ENCODE measurements at regions not wholly inside any gene's neighbourhood (a gene's known extent, or its start where the extent isn't known, plus 50 kb on each side); places are given as distances from the start of the nearest gene placed in this dataset.

- H3K27ac ChIP-seq (ENCODE audit: extremely low read depth, low read depth, low read length) = no peak overlapping the region
- H3K4me3 ChIP-seq (ENCODE audit: low read depth, low read length) = no peak overlapping the region
- ChIA-PET CTCF (no interaction called here), POLR2A (no interaction called here)
- H3K36me3 ChIP-seq (ENCODE audit: control insufficient read depth in 2 of 2, insufficient read depth in 1 of 2, low read length in 2 of 2) = no peaks in the 10 kb centered on the region
- no peaks in the 10 kb centered on the region for H3K9me3 ChIP-seq (ENCODE audit: control insufficient read depth, insufficient read depth, low read depth, low read length)
- no peaks in the 10 kb centered on the region for H3K4me1 ChIP-seq (ENCODE audit: control insufficient read depth, insufficient read depth, low read length)
- TF ChIP-seq REST (tag by site-specific recombination; IDR thresholded peaks at IDR 0.05) (no peak), ZBTB26 (tag by site-specific recombination; optimal IDR thresholded peaks at IDR 0.05) (no peak), ZFHX2 (tag by site-specific recombination; conservative IDR thresholded peaks at IDR 0.05) (no peak), ZNF585B (tag by site-specific recombination; IDR thresholded peaks at IDR 0.05) (no peak)
Observed at GRCh38 chr11:39768214-39768613, 1691.2 kb downstream of the LRRC4C start.

- Histone ChIP-seq H3K9me3 (ENCODE audit: control insufficient read depth, insufficient read depth, low read depth, low read length) (no peaks in the 10 kb centered on the region), H3K4me3 (ENCODE audit: low read depth, low read length) (no peak overlapping the region), H3K4me1 (ENCODE audit: control insufficient read depth, insufficient read depth, low read length) (no peaks in the 10 kb centered on the region), H3K27ac (ENCODE audit: extremely low read depth, low read depth, low read length) (no peak overlapping the region), H3K36me3 (ENCODE audit: control insufficient read depth in 2 of 2, insufficient read depth in 1 of 2, low read length in 2 of 2) (no peaks in the 10 kb centered on the region)
- CTCF ChIA-PET = no interaction called here
- POLR2A ChIA-PET = no interaction called here
- TF ChIP-seq REPIN1 (tag by site-specific recombination; IDR thresholded peaks at IDR 0.05; ENCODE audit: low read depth) = no peak
- no peak for TF ChIP-seq ZNF24 (tag by site-specific recombination; IDR thresholded peaks at IDR 0.05)
- TF ChIP-seq ZNF664 (tag by site-specific recombination; IDR thresholded peaks at IDR 0.05) = no peak
- no peak for TF ChIP-seq ZNF677 (tag by site-specific recombination; IDR thresholded peaks at IDR 0.05)
- TF ChIP-seq ZSCAN5A (tag by site-specific recombination; IDR thresholded peaks at IDR 0.05) = no peak
- TF ChIP-seq ZNF350 (tag by site-specific recombination; IDR thresholded peaks at IDR 0.05) = no peak
- TF ChIP-seq ZNF692 (tag by site-specific recombination; IDR thresholded peaks at IDR 0.05) = no peak
- no peak for TF ChIP-seq ZBTB49 (tag by site-specific recombination; IDR thresholded peaks at IDR 0.05; ENCODE audit: low read depth)
- TF ChIP-seq ZNF423 (tag by site-specific recombination; IDR thresholded peaks at IDR 0.05) = no peak
- TF ChIP-seq ZNF138 (tag by site-specific recombination; IDR thresholded peaks at IDR 0.05; ENCODE audit: borderline replicate concordance) = no peak
- TF ChIP-seq ZBTB7A (tag by site-specific recombination; IDR thresholded peaks at IDR 0.05; ENCODE audit: low read depth) = no peak
- TF ChIP-seq ZNF830 (tag by site-specific recombination; IDR thresholded peaks at IDR 0.05; ENCODE audit: low read depth) = no peak
- TF ChIP-seq TRIM28 (IDR thresholded peaks at IDR 0.05; ENCODE audit: borderline replicate concordance, low read length) = no peak
Observed at GRCh38 chr11:39745401-39745800, 1714.1 kb downstream of the LRRC4C start.

Data from HEK293 (cell line).